Fibroblast of gingiva (primary cell): ENCODE measurements at regions not wholly inside any gene's neighbourhood (a gene's known extent, or its start where the extent isn't known, plus 50 kb on each side); places are given as distances from the start of the nearest gene placed in this dataset.

ENCODE experiments used
- DNase-seq: peaks from one replicate; pipeline ENCODE4 v3.0.0-alpha.2; 2011; ENCODE audit warnings: low read depth

DNA sequence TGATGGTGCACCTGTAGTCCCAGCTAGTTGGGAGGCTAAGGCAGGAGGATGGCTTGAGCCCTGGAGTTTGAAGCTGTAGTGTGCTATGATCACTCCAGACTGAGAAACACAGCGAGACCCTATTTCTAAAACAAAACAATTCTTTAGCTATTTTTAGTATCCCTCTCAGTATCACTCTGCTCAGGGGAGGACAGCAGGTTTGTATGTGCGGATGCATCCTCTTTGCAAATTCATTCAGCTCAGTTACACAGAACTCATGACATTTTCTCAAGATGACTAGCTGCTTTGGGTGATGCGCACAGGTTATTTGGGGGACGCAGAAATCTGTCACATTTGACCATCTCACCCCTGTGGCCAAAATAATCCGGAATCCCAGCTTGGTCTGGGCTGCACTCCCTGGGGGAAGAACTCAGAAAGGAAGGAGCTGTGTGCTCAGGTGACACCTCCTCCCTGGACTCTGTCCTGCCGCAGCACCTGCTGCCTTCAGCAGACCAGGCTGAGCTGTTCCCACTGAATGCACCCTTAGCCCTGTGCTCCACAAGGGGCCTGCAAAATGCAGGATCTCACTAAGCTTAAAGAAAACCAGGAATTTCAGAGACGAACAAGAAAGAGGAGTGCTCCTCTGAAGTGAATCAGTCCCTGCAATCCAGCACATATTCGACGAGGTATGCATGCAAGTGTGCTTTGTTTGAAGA lies 89.5 kb upstream of the PGBD5 start:
- no peak for DNase-seq

GRCh38 chr1:230510496-230510895 lies 84.4 kb upstream of the PGBD5 start:
- no peak for DNase-seq

- DNase-seq = peak; percentile 57
Measured at GRCh38 chr1:230509281-230509977, 83.3 kb upstream of the PGBD5 start.

DNA sequence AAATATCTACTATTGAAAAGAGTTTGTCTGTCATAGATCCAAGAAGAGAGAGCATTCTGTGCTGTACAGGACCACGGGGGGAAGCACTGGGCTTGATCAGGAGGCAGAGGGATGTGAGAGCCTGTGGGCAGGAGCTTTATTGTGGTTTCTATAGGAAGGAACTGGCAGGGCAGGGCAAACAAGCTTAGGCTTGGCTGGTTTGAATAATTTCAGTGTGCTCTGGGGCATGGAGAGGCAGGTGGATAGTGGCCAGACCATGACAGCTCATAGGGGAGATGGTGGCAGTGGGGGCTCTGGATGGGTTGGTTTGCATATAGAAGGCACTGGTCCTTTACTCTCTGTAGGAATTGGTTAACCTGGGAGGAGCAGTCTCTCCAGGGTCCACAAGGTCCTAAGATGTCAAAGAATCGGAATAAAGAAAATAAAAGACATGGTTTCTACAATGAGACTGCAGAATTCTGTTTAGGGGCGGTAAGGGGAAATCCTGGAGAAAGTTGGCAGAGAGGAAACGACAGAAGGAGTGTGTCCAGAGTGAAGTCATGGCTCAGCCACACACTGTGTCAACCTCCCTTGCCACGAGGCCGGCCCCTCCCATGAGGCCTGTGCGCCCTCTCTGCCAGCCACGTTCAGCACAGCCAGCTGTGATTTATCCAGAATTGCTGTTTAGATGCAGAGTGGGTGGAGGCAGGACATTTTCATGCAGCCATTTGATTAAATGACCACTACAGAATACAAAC lies 81.7 kb upstream of the PGBD5 start:
- DNase-seq = no peak

DNA sequence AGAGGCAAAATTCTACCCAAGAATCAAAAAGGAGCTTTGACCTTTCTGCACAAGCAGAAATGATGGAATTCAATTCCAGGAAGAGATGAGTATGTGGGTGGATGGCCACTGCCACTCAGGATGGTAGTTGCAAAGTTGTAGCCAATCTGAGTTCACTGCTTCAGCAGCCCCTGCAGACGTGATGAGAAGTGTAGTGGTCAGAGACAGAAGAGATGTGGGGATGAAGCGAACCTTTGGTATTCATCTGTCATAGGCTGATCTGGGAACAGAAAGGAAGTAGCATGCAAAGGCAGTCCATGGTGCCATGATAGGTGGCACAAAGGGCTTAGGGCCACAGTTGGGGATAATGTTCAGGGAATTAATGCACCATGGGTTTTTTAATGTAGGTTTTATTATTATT lies 81.1 kb upstream of the PGBD5 start:
- DNase-seq = no peak

- no peak for DNase-seq
Measured at GRCh38 chr1:230506451-230506850, 80.3 kb upstream of the PGBD5 start.

DNA sequence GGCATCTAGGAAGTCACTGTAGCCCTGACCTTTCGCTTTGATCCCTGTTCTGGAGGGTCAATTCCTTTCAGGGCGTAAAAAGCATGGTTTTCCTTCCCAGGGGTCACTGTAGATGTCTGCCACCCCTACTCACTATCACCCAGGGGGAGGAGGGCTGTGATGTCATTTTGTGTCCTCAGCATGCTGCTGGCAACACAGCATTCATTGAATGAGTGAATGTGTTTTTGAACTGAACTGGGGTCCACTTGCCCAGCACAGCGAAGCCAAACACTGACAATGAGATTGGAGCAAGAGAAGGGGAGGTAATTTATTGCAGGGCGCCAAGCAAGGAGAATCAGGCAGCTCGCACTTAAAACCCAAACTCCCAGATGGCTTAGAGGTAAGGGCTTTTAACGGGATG lies 78.2 kb upstream of the PGBD5 start:
- DNase-seq = no peak

DNA sequence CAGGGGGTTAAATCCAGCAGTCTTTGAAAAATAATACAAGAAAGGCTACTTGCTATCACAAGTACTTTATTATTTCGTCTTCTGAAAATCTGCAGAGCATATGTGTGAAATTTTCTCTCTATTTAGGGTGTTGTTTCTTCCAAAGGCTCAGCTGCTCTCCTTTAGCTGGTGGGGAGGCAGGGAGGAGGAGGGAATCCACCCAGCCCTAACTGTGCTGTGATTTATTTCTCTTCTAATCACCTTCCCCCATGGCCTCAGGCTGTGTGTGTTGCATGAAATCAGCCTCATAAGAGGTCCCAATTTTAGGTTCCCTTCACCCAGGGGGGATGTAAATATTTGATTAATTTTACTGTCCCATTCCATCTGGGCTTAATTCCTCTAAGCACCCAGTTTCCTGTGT lies 77.6 kb upstream of the PGBD5 start:
- no peak for DNase-seq

DNA sequence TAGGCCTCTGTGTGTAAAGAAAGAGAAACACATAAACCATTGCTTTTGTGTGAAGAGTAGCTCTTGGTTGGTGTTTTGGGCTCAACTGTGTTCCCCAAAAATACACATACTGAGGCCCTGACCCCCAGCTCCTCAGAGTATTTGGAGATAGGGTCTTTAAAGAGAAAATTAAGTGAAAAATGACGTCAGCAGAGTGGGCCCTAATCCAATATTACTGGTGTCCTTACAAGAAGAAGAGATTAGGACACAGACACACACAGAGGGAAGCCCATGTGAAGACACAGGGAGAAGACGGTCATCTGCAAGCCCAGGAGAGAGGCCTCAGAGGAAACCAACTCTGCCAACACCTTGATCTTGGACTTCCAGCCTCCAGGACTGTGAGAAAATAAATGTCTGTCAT lies 76.9 kb upstream of the PGBD5 start:
- no peak for DNase-seq

- DNase-seq = no peak
Measured at GRCh38 chr1:230502306-230502705, 76.2 kb upstream of the PGBD5 start.

- DNase-seq = no peak
Measured at GRCh38 chr1:230501849-230502248, 75.7 kb upstream of the PGBD5 start.

- no peak for DNase-seq
Measured at GRCh38 chr1:230501242-230501641, 75.1 kb upstream of the PGBD5 start.

DNA sequence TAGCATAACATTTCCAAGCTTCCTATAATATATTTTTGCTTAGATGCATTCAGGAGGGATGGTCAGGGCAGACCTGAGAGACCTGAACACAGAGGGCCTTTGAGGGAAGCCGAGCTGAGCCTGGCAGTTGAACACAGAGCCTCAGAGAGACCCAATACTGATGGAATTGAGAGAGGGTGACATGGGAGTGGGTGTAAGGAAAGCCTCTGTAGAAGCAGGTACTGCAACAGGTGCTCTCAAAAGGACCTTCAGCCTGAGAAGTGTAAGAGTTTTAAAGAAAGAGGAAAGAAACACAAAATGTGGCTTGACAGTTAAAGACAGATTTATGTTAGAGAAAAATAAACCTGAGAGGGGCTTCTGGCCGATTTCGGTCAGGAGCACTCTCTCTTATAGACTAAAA lies 73.9 kb upstream of the PGBD5 start:
- DNase-seq = no peak

DNA sequence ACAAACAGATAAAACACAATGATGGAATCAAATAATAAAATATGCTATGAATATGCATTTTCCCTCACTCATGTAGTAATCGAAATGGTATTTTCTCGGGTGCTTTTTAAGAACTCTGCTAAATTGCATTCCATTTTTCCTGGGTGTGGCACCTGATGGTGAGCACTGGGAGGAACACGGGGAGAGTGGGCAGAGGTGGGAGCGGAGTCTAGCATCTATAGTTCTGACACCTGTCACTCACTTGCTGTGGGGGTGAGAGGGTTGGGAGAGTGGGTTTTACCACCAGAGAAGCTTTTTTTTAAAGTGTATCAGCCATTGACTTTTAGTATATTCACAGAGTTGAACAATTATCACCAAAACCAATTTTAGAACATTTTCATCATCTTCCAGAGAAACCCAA lies 73.4 kb upstream of the PGBD5 start:
- DNase-seq = no peak

- DNase-seq = no peak
Measured at GRCh38 chr1:230498704-230499103, 72.6 kb upstream of the PGBD5 start.

DNA sequence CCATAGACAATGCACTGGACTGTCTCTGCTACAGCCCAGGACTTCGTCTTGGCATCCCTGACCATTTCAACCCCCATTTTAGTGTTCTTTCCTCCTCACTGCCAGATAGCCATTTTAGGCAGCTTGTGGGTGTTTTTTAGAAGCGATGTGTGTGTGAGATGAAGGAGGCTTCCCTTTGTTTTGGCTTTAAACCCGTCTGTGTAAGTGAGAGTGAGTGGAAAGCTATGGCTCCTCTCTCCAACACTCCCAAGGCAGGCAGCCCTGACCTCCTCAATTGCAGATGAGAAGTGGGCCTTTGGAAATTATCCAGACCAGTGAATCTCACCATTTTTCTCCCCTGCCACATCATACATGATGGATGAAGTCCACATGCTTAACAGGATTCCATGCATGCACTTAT lies 70.3 kb upstream of the PGBD5 start:
- DNase-seq = no peak

DNA sequence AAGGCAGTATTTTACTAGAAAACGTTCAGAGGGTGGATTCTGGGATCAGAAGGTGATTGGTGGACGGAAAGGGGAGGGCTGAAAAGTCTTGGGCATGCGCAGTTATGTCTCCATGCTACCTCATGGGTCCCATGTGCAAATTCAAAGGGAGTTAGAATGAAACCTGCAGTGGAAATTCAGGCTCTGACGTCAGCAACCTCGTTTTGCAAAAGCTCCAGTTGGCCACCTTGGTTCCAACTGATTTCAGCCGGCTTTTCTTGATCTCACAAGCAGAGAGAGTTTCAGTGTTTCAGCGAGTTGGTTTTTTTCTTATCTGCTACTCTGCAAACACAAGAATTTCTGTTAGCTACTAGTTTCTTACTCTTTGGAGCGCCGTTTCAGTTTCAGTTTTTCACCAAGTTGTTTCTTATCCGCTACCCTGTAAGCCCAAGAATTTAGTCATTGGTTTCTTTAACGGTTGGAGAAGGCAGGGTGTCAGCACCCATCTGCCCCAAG lies 69.8 kb upstream of the PGBD5 start:
- DNase-seq = no peak

GRCh38 chr1:230495076-230495475 lies 68.9 kb upstream of the PGBD5 start:
- DNase-seq = no peak

- DNase-seq = no peak
Measured at GRCh38 chr1:230494514-230494913, 68.4 kb upstream of the PGBD5 start.

- no peak for DNase-seq
Measured at GRCh38 chr1:230494026-230494425, 67.9 kb upstream of the PGBD5 start.

GRCh38 chr1:230493264-230493663 lies 67.1 kb upstream of the PGBD5 start:
- no peak for DNase-seq

DNA sequence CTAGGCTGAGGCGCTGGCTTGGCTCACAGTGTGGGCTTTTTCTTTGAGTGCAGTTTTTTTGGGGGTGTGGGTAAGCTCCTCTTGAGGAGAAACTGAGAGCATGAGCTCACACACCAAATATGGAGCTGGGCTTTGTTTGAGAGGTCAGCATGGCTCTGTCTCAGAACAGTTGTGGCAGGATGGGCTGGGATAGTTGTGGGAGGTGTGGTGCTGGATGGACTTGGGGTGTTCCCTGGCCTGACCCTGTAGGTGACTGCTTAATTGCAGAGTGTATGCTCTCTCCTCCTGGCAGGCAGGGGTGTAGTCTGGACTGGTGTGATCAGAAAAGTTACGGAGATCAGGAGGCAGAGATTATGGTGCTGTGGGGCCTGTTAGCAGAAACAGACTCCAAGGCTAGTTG lies 64.3 kb upstream of the PGBD5 start:
- DNase-seq = no peak

DNA sequence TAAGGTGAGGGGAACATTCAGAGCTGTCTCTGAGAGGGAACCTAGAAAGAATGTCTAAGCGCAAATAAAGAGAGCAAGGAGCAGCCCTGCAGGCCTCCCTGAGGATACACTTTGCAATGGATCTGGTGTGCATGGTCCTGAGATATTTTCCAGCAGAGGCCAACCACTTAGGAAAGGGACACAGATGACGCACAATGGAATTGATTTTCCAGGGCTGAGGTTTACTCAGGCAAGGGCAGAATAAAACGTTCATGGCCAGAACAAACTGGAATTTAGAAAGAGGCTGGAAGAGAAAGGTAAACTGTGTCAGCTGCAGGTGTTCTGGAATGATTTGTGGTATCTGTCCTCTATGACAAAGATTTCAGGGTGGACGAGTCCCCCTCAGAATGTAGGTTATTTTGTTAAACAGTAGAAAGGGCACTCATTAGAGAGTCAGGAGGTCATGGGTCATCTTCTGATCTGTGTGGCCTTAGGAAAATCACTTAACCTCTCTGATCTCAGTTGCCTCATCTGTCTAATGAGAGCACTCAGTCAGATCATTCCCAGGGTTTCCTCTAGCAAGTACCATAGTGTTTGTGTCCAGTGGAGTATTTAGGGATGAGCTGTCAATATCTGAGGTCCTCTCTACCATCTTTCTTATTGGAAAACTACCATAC lies 61.8 kb upstream of the PGBD5 start:
- no peak for DNase-seq
